ENCODE measurements at regions not wholly inside any gene's neighbourhood (a gene's known extent, or its start where the extent isn't known, plus 50 kb on each side); places are given as distances from the start of the nearest gene placed in this dataset.
"Not testable (repeated sequence)": the region's sequence is repeated elsewhere in the genome, so short reads cannot be mapped to it uniquely, and the experiment has no call there.

DNA sequence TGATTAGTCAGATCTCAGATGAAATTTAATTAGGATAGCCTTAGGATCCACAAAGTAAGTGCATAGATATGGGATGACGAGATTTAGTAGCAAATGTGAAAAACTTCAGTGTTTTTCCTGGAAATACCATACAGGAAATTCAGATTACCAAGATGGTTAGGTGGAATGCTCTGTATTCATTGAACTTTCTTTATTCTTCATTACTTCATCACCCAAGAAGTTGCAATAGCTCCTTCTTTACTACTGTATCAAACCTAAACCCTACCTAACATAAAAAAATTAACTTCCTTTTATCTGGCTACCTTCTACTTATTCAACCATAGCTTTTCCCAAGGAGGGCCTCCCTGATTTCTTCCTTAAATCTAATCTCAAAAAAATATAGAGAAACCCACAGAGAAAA is 100.4 kb downstream of the TTC6 start:
- no peak overlapping the region for H3K27ac Mint-ChIP-seq

DNA sequence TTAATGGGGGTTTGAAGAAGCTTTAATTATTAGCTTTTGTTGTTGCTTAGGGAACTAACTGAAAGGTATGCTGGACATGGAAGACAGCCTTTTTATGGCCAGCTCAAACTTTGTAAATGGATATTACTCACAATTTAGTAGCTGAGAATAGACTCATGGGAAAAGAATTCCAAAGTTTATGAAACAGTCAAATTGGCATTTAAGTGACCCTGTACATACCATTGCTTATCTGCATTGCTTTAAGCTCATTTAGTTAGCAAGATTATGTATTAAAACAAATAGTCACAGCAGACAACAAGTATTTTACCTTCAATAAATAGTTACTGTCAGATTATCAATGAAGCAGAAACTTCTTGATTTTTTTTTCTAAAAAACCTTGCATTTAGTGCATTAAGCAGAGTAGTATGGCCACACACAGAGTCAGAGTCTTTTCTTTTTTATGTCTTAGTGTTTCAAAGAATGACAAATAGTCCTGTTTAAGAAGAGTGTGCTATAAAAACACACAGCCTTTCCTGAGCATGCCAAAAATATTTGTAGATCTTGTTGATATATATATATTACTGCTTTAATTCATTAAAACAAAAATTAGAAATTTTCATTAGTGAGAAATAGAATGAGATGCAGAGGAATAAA is 102.2 kb downstream of the TTC6 start:
- DNase-seq (no peak), ATAC-seq (no peak)
- no peaks in the 10 kb centered on the region for H3K27me3 Mint-ChIP-seq
- H3K36me3 Mint-ChIP-seq (ENCODE audit: low read depth): no peaks in the 10 kb centered on the region
- no peak overlapping the region for H3K4me3 Mint-ChIP-seq
- H3K27ac Mint-ChIP-seq: no peak overlapping the region
- no peaks in the 10 kb centered on the region for H3K9me3 ChIP-seq (ENCODE audit: control insufficient read depth, low read length, poor library complexity, severe bottlenecking)
- H3K4me1 Mint-ChIP-seq: no peaks in the 10 kb centered on the region

More for the DNA sequence above, 100.4 kb downstream of the TTC6 start:
- H3K27me3 Mint-ChIP-seq: no peaks in the 10 kb centered on the region
- H3K9me3 ChIP-seq (ENCODE audit: control insufficient read depth, low read length, poor library complexity, severe bottlenecking): no peaks in the 10 kb centered on the region
- ATAC-seq (no peak), DNase-seq (no peak)
- H3K36me3 Mint-ChIP-seq (ENCODE audit: low read depth): no peaks in the 10 kb centered on the region
- no peak overlapping the region for H3K4me3 Mint-ChIP-seq
- H3K4me1 Mint-ChIP-seq: no peaks in the 10 kb centered on the region

DNA sequence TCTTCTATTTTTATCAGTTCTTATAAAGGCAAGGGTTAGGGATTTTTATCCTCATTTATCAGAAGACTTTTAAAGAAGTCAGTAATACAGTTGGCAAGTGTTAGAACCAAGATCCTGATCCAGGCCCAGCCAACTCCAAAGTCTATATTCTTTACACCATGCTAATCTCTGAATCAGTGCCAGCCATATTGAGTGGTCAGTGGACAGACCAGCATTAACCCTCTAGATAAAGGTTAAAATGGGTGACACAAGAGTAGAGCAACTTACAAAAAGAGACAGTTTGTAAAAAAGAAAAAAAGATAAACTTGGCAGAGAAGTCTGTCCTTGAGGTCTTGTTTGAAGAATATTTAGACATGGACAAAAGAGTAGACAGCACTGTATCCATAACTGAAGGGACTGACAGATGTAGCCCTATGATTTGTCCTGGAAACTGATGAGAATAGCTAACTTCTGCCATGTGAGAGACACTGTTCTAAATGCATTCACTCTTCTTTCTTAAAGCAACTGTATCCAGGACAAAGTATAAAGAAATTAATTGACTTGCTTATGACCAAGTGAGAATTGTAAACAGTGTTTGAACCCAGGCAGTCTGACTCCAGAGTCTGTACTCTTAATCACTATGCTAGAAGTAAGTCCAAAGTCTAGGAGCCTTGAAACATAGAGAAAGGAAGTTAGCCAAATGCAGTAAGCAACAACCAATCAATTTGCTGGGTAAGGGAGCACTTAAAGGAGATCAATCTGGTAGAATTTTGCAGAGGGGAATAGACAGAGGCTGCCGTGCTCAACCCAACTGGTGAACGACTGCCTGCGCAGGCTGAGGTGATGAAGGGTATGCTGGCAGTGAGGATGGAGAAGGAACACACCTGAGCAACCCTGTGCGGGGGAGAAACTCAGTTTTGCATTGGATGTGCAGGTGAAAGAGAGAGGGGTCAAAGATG is 103.7 kb downstream of the TTC6 start:
- ATAC-seq (no peak), DNase-seq (no peak)
- no peak overlapping the region for H3K4me3 Mint-ChIP-seq
- no peaks in the 10 kb centered on the region for H3K9me3 ChIP-seq (ENCODE audit: control insufficient read depth, low read length, poor library complexity, severe bottlenecking)
- no peaks in the 10 kb centered on the region for H3K36me3 Mint-ChIP-seq (ENCODE audit: low read depth)
- H3K27ac Mint-ChIP-seq: no peak overlapping the region
- no peaks in the 10 kb centered on the region for H3K4me1 Mint-ChIP-seq
- H3K27me3 Mint-ChIP-seq: no peaks in the 10 kb centered on the region

DNA sequence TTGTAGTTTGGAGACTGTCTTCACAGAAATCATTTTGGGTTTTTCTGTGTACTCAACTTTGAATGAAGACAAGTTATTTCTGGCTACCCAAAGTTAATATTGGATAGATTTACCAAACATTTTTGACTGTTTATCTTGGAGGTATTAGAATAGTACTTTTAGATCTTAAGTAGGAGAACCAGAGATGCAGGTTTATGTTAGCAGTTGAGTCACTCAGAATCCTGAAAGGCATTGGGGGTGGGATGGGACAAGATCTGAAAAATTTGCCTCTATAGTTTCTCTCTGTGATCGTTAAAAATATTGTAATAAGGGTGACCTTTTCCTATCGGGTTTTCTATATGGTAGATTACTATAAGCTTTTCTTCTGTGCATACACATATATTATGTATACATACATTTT is 112.3 kb downstream of the TTC6 start:
- H3K9me3 ChIP-seq (ENCODE audit: control insufficient read depth, low read length, poor library complexity, severe bottlenecking): no peaks in the 10 kb centered on the region
- Mint-ChIP-seq H3K4me3 (no peak overlapping the region), H3K4me1 (no peaks in the 10 kb centered on the region), H3K27me3 (no peaks in the 10 kb centered on the region), H3K36me3 (ENCODE audit: low read depth) (no peaks in the 10 kb centered on the region), H3K27ac (no peak overlapping the region)
- DNase-seq (no peak), ATAC-seq (no peak)

DNA sequence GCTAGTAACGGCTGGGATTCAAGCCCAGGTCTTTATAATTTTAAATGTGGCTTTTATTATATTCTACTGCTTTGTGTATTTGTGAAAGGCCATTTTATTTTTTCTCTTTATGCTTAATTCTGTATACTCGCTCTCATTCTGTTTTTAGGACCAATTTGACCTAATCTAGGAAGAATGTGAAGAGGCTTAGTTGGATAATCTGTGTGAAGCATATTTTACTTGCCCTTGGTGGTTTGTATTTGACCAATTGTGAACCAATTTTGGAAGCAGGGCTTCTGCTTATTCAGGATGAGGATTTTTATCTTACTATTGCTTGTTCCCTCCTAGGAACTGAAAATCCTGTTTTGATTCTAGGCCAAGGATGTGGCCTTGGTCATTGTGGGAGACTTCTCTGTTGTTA is 113.1 kb downstream of the TTC6 start:
- H3K27me3 Mint-ChIP-seq: no peaks in the 10 kb centered on the region
- no peaks in the 10 kb centered on the region for H3K4me1 Mint-ChIP-seq
- H3K36me3 Mint-ChIP-seq (ENCODE audit: low read depth): no peaks in the 10 kb centered on the region
- H3K27ac Mint-ChIP-seq: no peak overlapping the region
- ATAC-seq: no peak
- no peak for DNase-seq
- no peak overlapping the region for H3K4me3 Mint-ChIP-seq
- H3K9me3 ChIP-seq (ENCODE audit: control insufficient read depth, low read length, poor library complexity, severe bottlenecking): no peaks in the 10 kb centered on the region

DNA sequence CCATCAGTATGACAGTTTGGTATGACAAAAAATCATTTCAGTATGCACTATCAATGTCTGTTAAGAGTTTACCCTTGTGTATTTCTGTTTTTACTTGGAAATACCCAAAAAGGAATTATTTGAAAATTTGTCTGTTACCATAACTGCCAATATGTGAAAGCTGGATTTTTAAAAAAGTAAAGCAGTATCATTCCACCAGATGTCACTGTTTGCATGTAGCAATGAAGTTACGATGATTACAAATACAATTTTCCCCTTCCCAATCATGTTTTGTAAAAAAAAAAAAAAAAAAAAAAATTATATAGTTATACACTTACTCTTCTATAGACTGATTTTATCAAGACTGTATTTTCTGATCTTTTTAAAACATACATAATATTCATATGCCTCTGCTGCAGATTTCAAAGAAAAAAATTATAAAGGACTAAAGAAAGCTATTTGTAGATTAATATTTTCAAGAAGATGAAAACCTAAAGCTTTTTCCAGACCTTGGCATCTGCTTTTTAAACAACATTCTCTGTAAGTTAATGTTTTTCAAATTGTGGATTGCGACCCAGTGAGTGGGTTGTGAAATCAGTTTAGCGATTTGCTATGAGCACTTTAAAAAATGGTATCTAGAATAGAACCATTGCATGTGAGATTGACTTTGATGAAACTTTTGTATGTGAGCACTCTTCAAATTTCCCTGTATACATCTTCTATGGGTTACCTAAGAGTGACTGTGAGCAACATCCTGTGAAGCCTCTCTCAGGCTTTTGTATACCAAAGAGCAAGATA is 114.2 kb downstream of the TTC6 start:
- no peak for ATAC-seq
- H3K4me1 Mint-ChIP-seq: no peaks in the 10 kb centered on the region
- no peaks in the 10 kb centered on the region for H3K27me3 Mint-ChIP-seq
- no peaks in the 10 kb centered on the region for H3K36me3 Mint-ChIP-seq (ENCODE audit: low read depth)
- no peaks in the 10 kb centered on the region for H3K9me3 ChIP-seq (ENCODE audit: control insufficient read depth, low read length, poor library complexity, severe bottlenecking)
- H3K27ac Mint-ChIP-seq: no peak overlapping the region
- H3K4me3 Mint-ChIP-seq: no peak overlapping the region
- DNase-seq: no peak

DNA sequence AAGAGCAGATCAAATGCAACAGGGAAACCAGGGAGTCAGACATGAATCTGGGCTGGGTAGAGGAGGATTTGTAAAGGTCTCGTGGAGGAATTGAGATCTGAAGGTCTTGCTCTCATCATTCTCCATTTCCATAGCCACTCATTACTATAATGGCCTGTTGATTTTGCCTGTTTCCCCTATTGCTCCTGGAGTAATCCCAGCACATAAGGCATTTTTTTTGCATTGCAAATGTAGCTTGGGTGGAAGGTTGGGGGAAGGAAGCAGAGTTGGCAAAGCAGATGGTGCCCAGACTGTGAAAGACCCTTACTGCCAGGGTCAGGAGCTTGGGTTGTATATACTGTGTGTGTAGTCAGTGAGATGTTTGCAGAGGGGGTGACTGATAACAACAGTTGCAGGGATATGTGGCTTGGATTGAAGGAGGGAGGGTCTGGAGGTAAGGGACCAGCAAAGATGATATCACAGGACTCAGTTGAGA is 116.0 kb downstream of the TTC6 start:
- Mint-ChIP-seq H3K4me1 (no peaks in the 10 kb centered on the region), H3K27me3 (no peaks in the 10 kb centered on the region), H3K36me3 (ENCODE audit: low read depth) (no peaks in the 10 kb centered on the region), H3K27ac (no peak overlapping the region), H3K4me3 (no peak overlapping the region)
- H3K9me3 ChIP-seq (ENCODE audit: control insufficient read depth, low read length, poor library complexity, severe bottlenecking): no peaks in the 10 kb centered on the region
- no peak for ATAC-seq
- DNase-seq: no peak

DNA sequence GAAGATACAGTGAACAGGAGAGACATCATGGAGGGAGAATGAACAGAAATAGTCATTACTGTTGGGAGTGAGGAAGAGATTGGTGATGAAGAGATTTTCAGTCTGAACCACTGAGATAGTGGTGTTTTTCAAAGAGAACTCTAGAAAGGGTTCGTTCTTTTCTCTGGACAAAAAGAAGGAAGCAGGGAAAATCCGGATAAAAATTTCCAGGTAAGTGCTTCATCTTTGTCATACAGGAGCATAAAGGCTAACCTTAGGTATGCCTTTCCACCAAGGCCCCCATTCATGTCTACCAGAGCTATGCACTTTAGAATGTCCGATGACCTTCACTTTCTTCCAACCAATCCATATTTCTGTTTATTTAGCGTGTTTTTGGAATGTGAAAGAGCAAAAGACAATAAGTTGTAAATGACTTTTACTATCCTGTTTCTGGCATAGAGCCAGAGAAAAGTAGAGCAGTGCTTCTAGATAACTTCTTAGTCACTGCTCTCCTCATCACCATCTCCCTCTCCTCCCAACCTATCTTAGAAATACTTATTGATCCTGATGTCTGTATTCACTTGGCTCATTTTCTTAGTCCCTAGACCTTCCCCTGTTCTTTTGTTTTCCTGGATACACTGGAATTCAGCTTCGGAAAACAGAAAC is 116.5 kb downstream of the TTC6 start:
- no peaks in the 10 kb centered on the region for H3K9me3 ChIP-seq (ENCODE audit: control insufficient read depth, low read length, poor library complexity, severe bottlenecking)
- Mint-ChIP-seq H3K27me3 (no peaks in the 10 kb centered on the region), H3K4me3 (no peak overlapping the region), H3K4me1 (no peaks in the 10 kb centered on the region), H3K36me3 (ENCODE audit: low read depth) (no peaks in the 10 kb centered on the region), H3K27ac (no peak overlapping the region)
- DNase-seq (no peak), ATAC-seq (no peak)

DNA sequence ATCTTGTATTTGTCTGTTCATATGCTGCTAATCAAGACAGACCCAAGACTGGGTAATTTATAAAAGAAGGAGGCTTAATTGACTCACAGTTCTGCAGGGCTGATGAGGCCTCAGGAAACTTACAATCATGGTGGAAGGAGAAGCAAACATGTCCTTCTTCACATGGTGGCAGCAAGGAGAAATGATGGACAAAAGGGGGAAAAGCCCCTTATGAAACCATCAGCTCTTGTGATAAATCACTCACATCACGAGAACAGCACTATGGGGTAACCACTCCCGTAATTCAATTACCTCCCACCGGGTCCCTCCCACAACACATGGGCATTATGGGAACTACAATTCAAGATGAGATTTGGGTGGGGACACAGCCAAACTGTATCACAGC is 117.0 kb downstream of the TTC6 start:
- H3K27me3 Mint-ChIP-seq: not testable (repeated sequence)

DNA sequence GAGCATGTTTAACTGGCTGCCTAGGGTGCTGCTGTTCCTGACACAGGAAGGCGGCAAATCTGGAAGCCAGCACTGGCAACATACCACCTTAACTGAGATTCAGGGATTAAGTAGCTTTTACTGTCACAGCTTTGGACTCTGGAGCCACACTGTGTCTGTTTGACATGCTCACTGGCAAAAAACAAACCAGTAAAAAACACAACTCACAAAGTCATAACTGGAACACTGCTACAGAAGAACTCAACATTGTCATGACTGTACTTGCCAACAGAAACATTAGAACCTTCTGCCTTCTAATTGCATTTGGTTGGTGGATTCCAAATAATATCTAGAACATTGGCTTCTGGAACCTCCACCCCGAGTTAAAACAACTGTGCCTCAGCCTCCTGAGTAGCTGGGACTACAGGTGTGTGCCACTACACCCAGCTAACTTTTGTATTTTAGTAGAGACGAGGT is 117.6 kb downstream of the TTC6 start:
- DNase-seq: no peak
- no peaks in the 10 kb centered on the region for H3K4me1 Mint-ChIP-seq
- ATAC-seq: no peak

More for the DNA sequence above, 117.0 kb downstream of the TTC6 start:
- H3K4me1 Mint-ChIP-seq; H3K36me3 Mint-ChIP-seq (ENCODE audit: low read depth); H3K27ac Mint-ChIP-seq; DNase-seq; H3K4me3 Mint-ChIP-seq; H3K9me3 ChIP-seq (ENCODE audit: control insufficient read depth, low read length, poor library complexity, severe bottlenecking); ATAC-seq: not testable (repeated sequence)

DNA sequence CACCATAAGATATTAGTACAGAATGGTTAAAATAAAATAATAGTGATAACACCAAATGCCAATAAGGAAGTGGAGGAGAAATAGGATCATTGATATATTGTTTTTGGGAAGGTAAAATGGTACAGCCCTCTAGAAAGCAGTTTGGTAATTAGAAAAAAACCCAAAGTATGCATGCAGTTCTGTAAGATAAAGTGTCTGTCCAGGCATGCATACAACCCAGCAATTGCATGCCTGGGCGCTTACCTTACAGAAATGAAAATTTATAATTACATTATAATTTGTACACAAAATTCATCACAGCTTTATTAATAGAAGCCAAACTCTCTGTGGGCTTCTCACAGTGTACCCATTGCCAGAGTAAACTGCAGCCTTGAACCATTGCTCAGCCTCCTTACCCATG is 124.7 kb downstream of the TTC6 start:
- H3K9me3 ChIP-seq (ENCODE audit: control insufficient read depth, low read length, poor library complexity, severe bottlenecking): no peaks in the 10 kb centered on the region
- Mint-ChIP-seq H3K4me1 (no peaks in the 10 kb centered on the region), H3K27ac (no peak overlapping the region), H3K36me3 (ENCODE audit: low read depth) (no peaks in the 10 kb centered on the region), H3K4me3 (no peak overlapping the region), H3K27me3 (no peaks in the 10 kb centered on the region)
- DNase-seq (no peak), ATAC-seq (no peak)

More for the DNA sequence above, 117.6 kb downstream of the TTC6 start:
- Mint-ChIP-seq H3K4me3 (no peak overlapping the region), H3K36me3 (ENCODE audit: low read depth) (no peaks in the 10 kb centered on the region), H3K27ac (no peak overlapping the region), H3K27me3 (no peaks in the 10 kb centered on the region)
- H3K9me3 ChIP-seq (ENCODE audit: control insufficient read depth, low read length, poor library complexity, severe bottlenecking): no peaks in the 10 kb centered on the region

DNA sequence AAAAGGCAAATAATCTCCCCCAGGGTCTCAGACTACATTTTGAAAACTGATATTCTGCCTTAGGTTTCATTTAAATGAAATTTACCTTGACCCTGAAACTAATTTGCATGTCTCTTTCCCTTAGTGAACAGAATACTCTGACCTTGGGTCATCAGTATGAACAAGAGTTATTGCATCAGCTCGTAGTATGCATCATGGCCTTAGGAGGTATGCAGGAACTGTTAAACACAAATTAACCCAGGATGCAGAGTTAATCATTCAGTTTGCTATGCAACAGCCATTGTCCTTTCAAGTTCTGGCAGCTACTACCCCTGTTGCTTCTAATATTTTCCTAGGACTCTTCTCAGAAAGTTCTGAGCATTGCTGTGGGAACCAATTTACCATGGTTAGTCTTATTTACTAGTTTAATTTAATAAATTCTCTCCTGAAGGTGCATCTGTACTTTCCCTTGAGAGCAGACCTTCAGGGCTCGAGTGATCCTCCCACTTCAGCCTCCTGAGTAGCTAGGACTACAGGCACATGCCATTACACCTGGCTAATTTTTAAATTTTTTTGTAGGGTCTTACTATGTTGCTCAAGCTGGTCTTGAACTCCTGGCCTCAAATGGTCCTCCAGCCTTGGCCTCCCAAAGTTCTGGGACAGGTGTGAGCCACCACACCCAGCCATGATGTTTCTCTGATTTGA is 126.7 kb downstream of the TTC6 start:
- H3K4me3 Mint-ChIP-seq: no peak overlapping the region
- H3K4me1 Mint-ChIP-seq: no peaks in the 10 kb centered on the region
- H3K27ac Mint-ChIP-seq: no peak overlapping the region
- no peaks in the 10 kb centered on the region for H3K9me3 ChIP-seq (ENCODE audit: control insufficient read depth, low read length, poor library complexity, severe bottlenecking)
- no peaks in the 10 kb centered on the region for H3K36me3 Mint-ChIP-seq (ENCODE audit: low read depth)
- no peak for DNase-seq
- no peak for ATAC-seq
- no peaks in the 10 kb centered on the region for H3K27me3 Mint-ChIP-seq
